GM20000 (cell line): ENCODE measurements at regions not wholly inside any gene's neighbourhood (a gene's known extent, or its start where the extent isn't known, plus 50 kb on each side); places are given as distances from the start of the nearest gene placed in this dataset.
"Not testable (repeated sequence)": the region's sequence is repeated elsewhere in the genome, so short reads cannot be mapped to it uniquely, and the experiment has no call there.

Experiments used
- DNase-seq: peaks from one replicate; pipeline ENCODE4 v3.0.0; 2012; ENCODE audit warnings: low spot score
- CTCF ChIP-seq: IDR thresholded peaks from 2 replicates; pipeline ENCODE4 v1.5.1; 2012; ENCODE audit warnings: mild to moderate bottlenecking, control low read depth; ENCODE audit errors: extremely low read depth, missing control alignments

- no peak for DNase-seq
- TF ChIP-seq CTCF = no peak
Measured at GRCh38 chr1:170804419-170804818, 130.9 kb upstream of the MROH9 start.

- no peak for DNase-seq
- TF ChIP-seq CTCF = no peak
Measured at GRCh38 chr1:170804879-170805278, 130.5 kb upstream of the MROH9 start.

GRCh38 chr1:170806961-170807360, 128.4 kb upstream of the MROH9 start:
- DNase-seq = no peak
- no peak for TF ChIP-seq CTCF

GRCh38 chr1:170807432-170807831, 127.9 kb upstream of the MROH9 start:
- no peak for TF ChIP-seq CTCF
- DNase-seq = no peak

GRCh38 chr1:170808216-170808885, 127.0 kb upstream of the MROH9 start:
- no peak for TF ChIP-seq CTCF
- no peak for DNase-seq

GRCh38 chr1:170811013-170811412, 124.3 kb upstream of the MROH9 start:
- DNase-seq = not testable (repeated sequence)

- no peak for TF ChIP-seq CTCF
- no peak for DNase-seq
Measured at GRCh38 chr1:170819781-170820180, 115.6 kb upstream of the MROH9 start.

GRCh38 chr1:170823120-170823519, 112.2 kb upstream of the MROH9 start:
- DNase-seq = no peak
- no peak for TF ChIP-seq CTCF
